WTC11 (cell line): ENCODE measurements at regions not wholly inside any gene's neighbourhood (a gene's known extent, or its start where the extent isn't known, plus 50 kb on each side); places are given as distances from the start of the nearest gene placed in this dataset.

ENCODE experiments used
- JUN ChIP-seq: sonication (generic); formaldehyde crosslinking; IDR thresholded peaks from 2 replicates; pipeline ENCODE4 v1.8.0; 2023; ENCODE audit warnings: mild to moderate bottlenecking, missing genetic modification reagents
- MXD4 ChIP-seq: fragments of 250-450 bp; sonication (Bioruptor Pico); IDR thresholded peaks from 2 replicates; pipeline ENCODE4 v1.8.0; 2021; ENCODE audit warnings: mild to moderate bottlenecking, moderate library complexity, borderline replicate concordance
- TEAD4 ChIP-seq: sonication (generic); formaldehyde crosslinking; IDR thresholded peaks from 2 replicates; pipeline ENCODE4 v1.8.0; 2022; ENCODE audit warnings: mild to moderate bottlenecking, missing genetic modification reagents
- ZBTB21 ChIP-seq: sonication (generic); formaldehyde crosslinking; IDR thresholded peaks from 2 replicates; pipeline ENCODE4 v1.8.1; 2023; ENCODE audit warnings: mild to moderate bottlenecking, missing genetic modification reagents, borderline replicate concordance
- TF ChIP-seq, protein P1 (sequence below): sonication (generic); formaldehyde crosslinking; IDR thresholded peaks from 2 replicates; pipeline ENCODE4 v1.8.0; 2022; ENCODE audit warnings: mild to moderate bottlenecking, missing genetic modification reagents
- TF ChIP-seq, protein P2 (sequence below): fragments of 200-600 bp; IDR thresholded peaks from 2 replicates; pipeline ENCODE4 v1.8.0; 2022; ENCODE audit warnings: antibody characterized with exemption
- TF ChIP-seq, protein P3 (sequence below): sonication (generic); formaldehyde crosslinking; IDR thresholded peaks from 2 replicates; pipeline ENCODE4 v1.8.1; 2023; ENCODE audit warnings: mild to moderate bottlenecking, missing genetic modification reagents, moderate library complexity

DNA sequence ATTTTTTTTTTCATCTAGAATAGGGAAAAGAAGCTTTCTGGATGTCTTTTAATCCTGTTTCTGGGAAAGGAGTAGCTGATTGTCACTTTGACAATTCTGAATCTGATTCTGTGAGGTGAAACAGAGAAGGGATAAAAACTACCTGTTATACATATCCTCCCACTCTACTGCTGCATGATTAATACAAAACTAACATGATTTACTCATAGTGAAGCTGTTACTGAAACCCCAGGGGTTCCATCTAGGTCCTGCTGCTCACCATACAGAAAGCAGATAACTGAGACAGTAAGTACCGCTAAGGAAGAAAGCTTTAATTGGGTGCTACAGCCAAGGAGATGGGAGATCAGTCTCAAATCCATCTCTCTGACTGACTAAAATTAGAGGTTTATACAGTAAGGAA, 610.9 kb upstream of the ALCAM start:
- TF ChIP-seq, protein P1, sequence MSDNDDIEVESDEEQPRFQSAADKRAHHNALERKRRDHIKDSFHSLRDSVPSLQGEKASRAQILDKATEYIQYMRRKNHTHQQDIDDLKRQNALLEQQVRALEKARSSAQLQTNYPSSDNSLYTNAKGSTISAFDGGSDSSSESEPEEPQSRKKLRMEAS (CRISPR knock-in tag) = no peak
- TF ChIP-seq MXD4 (CRISPR knock-in tag) (no peak), JUN (CRISPR knock-in tag) (no peak), TEAD4 (no peak), ZBTB21 (CRISPR knock-in tag) (no peak)
- TF ChIP-seq, protein P2, sequence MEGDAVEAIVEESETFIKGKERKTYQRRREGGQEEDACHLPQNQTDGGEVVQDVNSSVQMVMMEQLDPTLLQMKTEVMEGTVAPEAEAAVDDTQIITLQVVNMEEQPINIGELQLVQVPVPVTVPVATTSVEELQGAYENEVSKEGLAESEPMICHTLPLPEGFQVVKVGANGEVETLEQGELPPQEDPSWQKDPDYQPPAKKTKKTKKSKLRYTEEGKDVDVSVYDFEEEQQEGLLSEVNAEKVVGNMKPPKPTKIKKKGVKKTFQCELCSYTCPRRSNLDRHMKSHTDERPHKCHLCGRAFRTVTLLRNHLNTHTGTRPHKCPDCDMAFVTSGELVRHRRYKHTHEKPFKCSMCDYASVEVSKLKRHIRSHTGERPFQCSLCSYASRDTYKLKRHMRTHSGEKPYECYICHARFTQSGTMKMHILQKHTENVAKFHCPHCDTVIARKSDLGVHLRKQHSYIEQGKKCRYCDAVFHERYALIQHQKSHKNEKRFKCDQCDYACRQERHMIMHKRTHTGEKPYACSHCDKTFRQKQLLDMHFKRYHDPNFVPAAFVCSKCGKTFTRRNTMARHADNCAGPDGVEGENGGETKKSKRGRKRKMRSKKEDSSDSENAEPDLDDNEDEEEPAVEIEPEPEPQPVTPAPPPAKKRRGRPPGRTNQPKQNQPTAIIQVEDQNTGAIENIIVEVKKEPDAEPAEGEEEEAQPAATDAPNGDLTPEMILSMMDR = no peak
- TF ChIP-seq, protein P3, sequence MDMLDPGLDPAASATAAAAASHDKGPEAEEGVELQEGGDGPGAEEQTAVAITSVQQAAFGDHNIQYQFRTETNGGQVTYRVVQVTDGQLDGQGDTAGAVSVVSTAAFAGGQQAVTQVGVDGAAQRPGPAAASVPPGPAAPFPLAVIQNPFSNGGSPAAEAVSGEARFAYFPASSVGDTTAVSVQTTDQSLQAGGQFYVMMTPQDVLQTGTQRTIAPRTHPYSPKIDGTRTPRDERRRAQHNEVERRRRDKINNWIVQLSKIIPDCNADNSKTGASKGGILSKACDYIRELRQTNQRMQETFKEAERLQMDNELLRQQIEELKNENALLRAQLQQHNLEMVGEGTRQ = no peak
